Kidney glomerular epithelial cell (primary cell): ENCODE measurements at regions not wholly inside any gene's neighbourhood (a gene's known extent, or its start where the extent isn't known, plus 50 kb on each side); places are given as distances from the start of the nearest gene placed in this dataset.

ENCODE experiments used
- DNase-seq: peaks from one replicate; lab custom pipeline; 2025; lab: John Stamatoyannopoulos, UW

GRCh38 chr6:44560458-44561059, 173.1 kb downstream of the CDC5L start:
- DNase-seq, result no peak

GRCh38 chr6:44561060-44561623, 173.6 kb downstream of the CDC5L start:
- no peak for DNase-seq

GRCh38 chr6:44561832-44562665, 174.5 kb downstream of the CDC5L start:
- DNase-seq, result no peak

- DNase-seq, result no peak
These were observed 175.9 kb downstream of the CDC5L start for GRCh38 chr6:44563397-44563796.

GRCh38 chr6:44564906-44565524, 177.5 kb downstream of the CDC5L start:
- DNase-seq, result no peak

- no peak for DNase-seq
These were observed 179.9 kb downstream of the CDC5L start for GRCh38 chr6:44567406-44567805.

GRCh38 chr6:44569131-44569530, 181.6 kb downstream of the CDC5L start:
- no peak for DNase-seq

- no peak for DNase-seq
These were observed 182.5 kb downstream of the CDC5L start for GRCh38 chr6:44569931-44570385.

- DNase-seq, result no peak
These were observed 184.0 kb downstream of the CDC5L start for GRCh38 chr6:44571510-44571909.

GRCh38 chr6:44572346-44572745, 184.8 kb downstream of the CDC5L start:
- DNase-seq, result no peak

GRCh38 chr6:44575644-44576043, 188.1 kb downstream of the CDC5L start:
- no peak for DNase-seq

- no peak for DNase-seq
These were observed 188.7 kb downstream of the CDC5L start for GRCh38 chr6:44576132-44576631.

- peak; percentile 51 for DNase-seq
These were observed 193.4 kb downstream of the CDC5L start for GRCh38 chr6:44580901-44581300.

- no peak for DNase-seq
These were observed 195.4 kb downstream of the CDC5L start for GRCh38 chr6:44582930-44583329.

GRCh38 chr6:44590471-44590870, 203.0 kb downstream of the CDC5L start:
- no peak for DNase-seq

GRCh38 chr6:44593539-44593944, 206.0 kb downstream of the CDC5L start:
- peak; percentile 57 for DNase-seq

- no peak for DNase-seq
These were observed 207.0 kb downstream of the CDC5L start for GRCh38 chr6:44594481-44594880.

GRCh38 chr6:44598679-44599078, 211.2 kb downstream of the CDC5L start:
- no peak for DNase-seq

GRCh38 chr6:44599672-44600071, 212.2 kb downstream of the CDC5L start:
- DNase-seq, result no peak

GRCh38 chr6:44603044-44603686, 215.7 kb downstream of the CDC5L start:
- no peak for DNase-seq

GRCh38 chr6:44606504-44606903, 219.0 kb downstream of the CDC5L start:
- no peak for DNase-seq

GRCh38 chr6:44606976-44607375, 219.5 kb downstream of the CDC5L start:
- no peak for DNase-seq
